NCI-H146 treated with DMSO at 0.1 percent for 48 hours (cell line): ENCODE measurements at regions not wholly inside any gene's neighbourhood (a gene's known extent, or its start where the extent isn't known, plus 50 kb on each side); places are given as distances from the start of the nearest gene placed in this dataset.
A peak's percentile ranks its signal among the peaks of the same experiment; 100 is the strongest.

ENCODE experiments used
- DNase-seq: peaks from one replicate; lab custom pipeline; 2025; ENCODE audit not compliant: unreplicated experiment; lab: John Stamatoyannopoulos, UW

- no peak for DNase-seq
These were observed 82.0 kb upstream of the EEA1 start for GRCh38 chr12:93011100-93011499.

- peak; percentile 53 for DNase-seq
These were observed 87.0 kb upstream of the EEA1 start for GRCh38 chr12:93015871-93016751.

- no peak for DNase-seq
These were observed 87.8 kb upstream of the EEA1 start for GRCh38 chr12:93016752-93017350.

- no peak for DNase-seq
These were observed 89.5 kb upstream of the EEA1 start for GRCh38 chr12:93018610-93019009.

- DNase-seq: no peak
These were observed 90.3 kb upstream of the EEA1 start for GRCh38 chr12:93019212-93019927.

GRCh38 chr12:93019975-93020630 lies 91.0 kb upstream of the EEA1 start:
- no peak for DNase-seq

- DNase-seq: no peak
These were observed 91.8 kb upstream of the EEA1 start for GRCh38 chr12:93020631-93021597.

- no peak for DNase-seq
These were observed 93.7 kb upstream of the EEA1 start for GRCh38 chr12:93022603-93023340.

GRCh38 chr12:93025145-93026103 lies 96.3 kb upstream of the EEA1 start:
- no peak for DNase-seq

GRCh38 chr12:93027041-93027440 lies 97.9 kb upstream of the EEA1 start:
- DNase-seq: no peak

- no peak for DNase-seq
These were observed 100.0 kb upstream of the EEA1 start for GRCh38 chr12:93029091-93029490.

- no peak for DNase-seq
These were observed 101.9 kb upstream of the EEA1 start for GRCh38 chr12:93031028-93031427.

- no peak for DNase-seq
These were observed 103.7 kb upstream of the EEA1 start for GRCh38 chr12:93032758-93033157.

GRCh38 chr12:93033948-93034347 lies 104.9 kb upstream of the EEA1 start:
- DNase-seq: no peak

GRCh38 chr12:93039062-93039461 lies 110.0 kb upstream of the EEA1 start:
- no peak for DNase-seq

- DNase-seq: no peak
These were observed 110.8 kb upstream of the EEA1 start for GRCh38 chr12:93039930-93040329.

- no peak for DNase-seq
These were observed 111.3 kb upstream of the EEA1 start for GRCh38 chr12:93040367-93040766.

GRCh38 chr12:93041416-93041815 lies 112.3 kb upstream of the EEA1 start:
- no peak for DNase-seq
